Suprapubic skin (tissue), 4 donors: ENCODE measurements at regions not wholly inside any gene's neighbourhood (a gene's known extent, or its start where the extent isn't known, plus 50 kb on each side); places are given as distances from the start of the nearest gene placed in this dataset.

Experiments
- POLR2A ChIP-seq, 2 donors: fragments of 450-650 bp; IDR thresholded peaks; one replicate each; pipeline ENCODE4 v1.6.1; 2017; ENCODE audit warnings: antibody characterized with exemption in 2 of 2, mild to moderate bottlenecking in 2 of 2, moderate library complexity in 2 of 2
- POLR2AphosphoS5 ChIP-seq, 3 donors: sonication (generic); formaldehyde crosslinking; IDR thresholded peaks; one replicate each; pipeline ENCODE4 v1.6.1; 2017; ENCODE audit warnings: antibody characterized with exemption in 3 of 3
- TF ChIP-seq, protein P1 (sequence below), 2 donors: fragments of 200-600 bp in 1 of 2; fragments of 450-650 bp in 1 of 2; sonication (generic) in 1 of 2; IDR thresholded peaks; one replicate each; pipeline ENCODE4 v1.5.1; 2016 to 2019; ENCODE audit warnings: antibody characterized with exemption in 2 of 2, mild to moderate bottlenecking in 1 of 2, moderate library complexity in 1 of 2

DNA sequence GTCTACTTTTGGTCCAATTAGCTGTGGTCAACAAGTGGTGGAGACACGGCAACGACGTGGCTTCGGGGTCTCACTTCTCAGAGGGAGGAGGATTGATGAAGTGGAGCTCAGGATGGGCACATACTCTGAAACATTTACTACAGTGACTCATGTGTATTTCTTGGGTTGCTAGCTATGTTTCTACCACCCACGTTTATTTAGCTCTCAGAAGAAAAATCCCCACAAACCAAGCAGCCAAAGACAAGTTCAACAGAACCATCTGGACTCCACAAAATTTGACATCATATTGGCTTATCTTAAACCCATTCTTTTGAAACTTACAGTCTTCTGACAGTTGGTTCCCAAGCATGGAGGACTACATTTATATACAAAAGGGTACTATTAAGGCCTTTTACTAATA, 158.0 kb downstream of the CBLL2 start:
- TF ChIP-seq POLR2A (IDR thresholded peaks at IDR 0.05) (no peak), POLR2AphosphoS5 (IDR thresholded peaks at IDR 0.05) (no peak)
- TF ChIP-seq, protein P1, sequence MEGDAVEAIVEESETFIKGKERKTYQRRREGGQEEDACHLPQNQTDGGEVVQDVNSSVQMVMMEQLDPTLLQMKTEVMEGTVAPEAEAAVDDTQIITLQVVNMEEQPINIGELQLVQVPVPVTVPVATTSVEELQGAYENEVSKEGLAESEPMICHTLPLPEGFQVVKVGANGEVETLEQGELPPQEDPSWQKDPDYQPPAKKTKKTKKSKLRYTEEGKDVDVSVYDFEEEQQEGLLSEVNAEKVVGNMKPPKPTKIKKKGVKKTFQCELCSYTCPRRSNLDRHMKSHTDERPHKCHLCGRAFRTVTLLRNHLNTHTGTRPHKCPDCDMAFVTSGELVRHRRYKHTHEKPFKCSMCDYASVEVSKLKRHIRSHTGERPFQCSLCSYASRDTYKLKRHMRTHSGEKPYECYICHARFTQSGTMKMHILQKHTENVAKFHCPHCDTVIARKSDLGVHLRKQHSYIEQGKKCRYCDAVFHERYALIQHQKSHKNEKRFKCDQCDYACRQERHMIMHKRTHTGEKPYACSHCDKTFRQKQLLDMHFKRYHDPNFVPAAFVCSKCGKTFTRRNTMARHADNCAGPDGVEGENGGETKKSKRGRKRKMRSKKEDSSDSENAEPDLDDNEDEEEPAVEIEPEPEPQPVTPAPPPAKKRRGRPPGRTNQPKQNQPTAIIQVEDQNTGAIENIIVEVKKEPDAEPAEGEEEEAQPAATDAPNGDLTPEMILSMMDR (IDR thresholded peaks at IDR 0.05): no peak
